KBM-7 (cell line): ENCODE measurements at regions not wholly inside any gene's neighbourhood (a gene's known extent, or its start where the extent isn't known, plus 50 kb on each side); places are given as distances from the start of the nearest gene placed in this dataset.

Experiments used
- DNase-seq: peaks from one replicate; pipeline ENCODE4 v3.0.0-alpha.2; 2015
- in situ Hi-C: fragments of 300-500 bp; cut with MboI; formaldehyde crosslinking; loops from 2 replicates; pipeline ENCODE4 v1.14.3; 2020; ENCODE audit warnings: low sequenced_read_pairs, low pct_unique_long_range_greater_than_20kb, mixed read lengths

- in situ Hi-C loops: no loop called here
Measured at GRCh38 chr1:99595041-99595440, 50.9 kb upstream of the PALMD start.

GRCh38 chr1:99595441-99595840, 50.5 kb upstream of the PALMD start:
- in situ Hi-C loops: no loop called here
- DNase-seq: no peak

More at GRCh38 chr1:99595041-99595440, 50.9 kb upstream of the PALMD start:
- DNase-seq: no peak
